ENCODE measurements at regions not wholly inside any gene's neighbourhood (a gene's known extent, or its start where the extent isn't known, plus 50 kb on each side); places are given as distances from the start of the nearest gene placed in this dataset.

DNA sequence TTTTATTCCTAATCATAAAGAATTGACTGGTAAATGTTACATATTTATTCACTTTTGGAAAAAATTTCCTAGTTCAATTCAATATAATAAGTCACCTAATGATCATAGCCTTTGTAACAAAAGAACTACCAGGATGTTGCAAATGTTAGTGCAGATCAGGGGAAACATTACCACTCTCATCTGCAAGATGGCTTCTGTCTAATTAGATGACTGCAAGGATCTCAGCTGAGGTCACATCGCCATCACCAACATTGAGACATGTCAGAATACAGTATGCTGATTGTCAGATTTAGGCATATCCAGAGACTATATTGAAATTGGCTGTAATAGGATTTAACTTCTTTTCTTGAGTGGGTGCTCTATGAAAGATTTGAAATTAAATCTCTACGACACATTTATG is 431.4 kb upstream of the AGTR1 start:
- TF ChIP-seq, protein P1, sequence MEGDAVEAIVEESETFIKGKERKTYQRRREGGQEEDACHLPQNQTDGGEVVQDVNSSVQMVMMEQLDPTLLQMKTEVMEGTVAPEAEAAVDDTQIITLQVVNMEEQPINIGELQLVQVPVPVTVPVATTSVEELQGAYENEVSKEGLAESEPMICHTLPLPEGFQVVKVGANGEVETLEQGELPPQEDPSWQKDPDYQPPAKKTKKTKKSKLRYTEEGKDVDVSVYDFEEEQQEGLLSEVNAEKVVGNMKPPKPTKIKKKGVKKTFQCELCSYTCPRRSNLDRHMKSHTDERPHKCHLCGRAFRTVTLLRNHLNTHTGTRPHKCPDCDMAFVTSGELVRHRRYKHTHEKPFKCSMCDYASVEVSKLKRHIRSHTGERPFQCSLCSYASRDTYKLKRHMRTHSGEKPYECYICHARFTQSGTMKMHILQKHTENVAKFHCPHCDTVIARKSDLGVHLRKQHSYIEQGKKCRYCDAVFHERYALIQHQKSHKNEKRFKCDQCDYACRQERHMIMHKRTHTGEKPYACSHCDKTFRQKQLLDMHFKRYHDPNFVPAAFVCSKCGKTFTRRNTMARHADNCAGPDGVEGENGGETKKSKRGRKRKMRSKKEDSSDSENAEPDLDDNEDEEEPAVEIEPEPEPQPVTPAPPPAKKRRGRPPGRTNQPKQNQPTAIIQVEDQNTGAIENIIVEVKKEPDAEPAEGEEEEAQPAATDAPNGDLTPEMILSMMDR (IDR thresholded peaks at IDR 0.05; ENCODE audit: low read depth, low read length, poor library complexity, severe bottlenecking) = no peak
- no peak for TF ChIP-seq EZH2phosphoT487 (IDR thresholded peaks at IDR 0.05; ENCODE audit: borderline replicate concordance, low read length)
